ENCODE measurements at regions not wholly inside any gene's neighbourhood (a gene's known extent, or its start where the extent isn't known, plus 50 kb on each side); places are given as distances from the start of the nearest gene placed in this dataset.

- no peak for TF ChIP-seq CTCF (IDR thresholded peaks at IDR 0.05)
- no peak for TF ChIP-seq POLR2A (IDR thresholded peaks at IDR 0.05)
These were observed 300.9 kb downstream of the CYP26B1 start for GRCh38 chr2:71846669-71847291.
